ENCODE measurements at regions not wholly inside any gene's neighbourhood (a gene's known extent, or its start where the extent isn't known, plus 50 kb on each side); places are given as distances from the start of the nearest gene placed in this dataset.

- TF ChIP-seq RFX5 (IDR thresholded peaks at IDR 0.05; ENCODE audit: low read depth, low read length) (no peak), CEBPB (IDR thresholded peaks at IDR 0.05; ENCODE audit: low read depth, low read length) (no peak), POLR2A (IDR thresholded peaks at IDR 0.05; ENCODE audit: low read depth, low read length) (no peak), RAD21 (IDR thresholded peaks at IDR 0.05; ENCODE audit: low read length) (no peak), MXI1 (IDR thresholded peaks at IDR 0.05; ENCODE audit: borderline replicate concordance, low read depth, low read length) (no peak), BHLHE40 (IDR thresholded peaks at IDR 0.05; ENCODE audit: low read depth, low read length) (no peak), MAFK (IDR thresholded peaks at IDR 0.05; ENCODE audit: low read depth, low read length) (no peak), FOS (IDR thresholded peaks at IDR 0.05; ENCODE audit: low read depth, low read length) (no peak), USF2 (IDR thresholded peaks at IDR 0.05; ENCODE audit: low read depth, low read length) (no peak), NFE2L2 (IDR thresholded peaks at IDR 0.05; ENCODE audit: low read depth, low read length) (no peak), RCOR1 (IDR thresholded peaks at IDR 0.05; ENCODE audit: insufficient replicate concordance, low read length) (no peak), MAZ (IDR thresholded peaks at IDR 0.05; ENCODE audit: borderline replicate concordance, low read depth, low read length) (no peak)
- TF ChIP-seq, protein P1, sequence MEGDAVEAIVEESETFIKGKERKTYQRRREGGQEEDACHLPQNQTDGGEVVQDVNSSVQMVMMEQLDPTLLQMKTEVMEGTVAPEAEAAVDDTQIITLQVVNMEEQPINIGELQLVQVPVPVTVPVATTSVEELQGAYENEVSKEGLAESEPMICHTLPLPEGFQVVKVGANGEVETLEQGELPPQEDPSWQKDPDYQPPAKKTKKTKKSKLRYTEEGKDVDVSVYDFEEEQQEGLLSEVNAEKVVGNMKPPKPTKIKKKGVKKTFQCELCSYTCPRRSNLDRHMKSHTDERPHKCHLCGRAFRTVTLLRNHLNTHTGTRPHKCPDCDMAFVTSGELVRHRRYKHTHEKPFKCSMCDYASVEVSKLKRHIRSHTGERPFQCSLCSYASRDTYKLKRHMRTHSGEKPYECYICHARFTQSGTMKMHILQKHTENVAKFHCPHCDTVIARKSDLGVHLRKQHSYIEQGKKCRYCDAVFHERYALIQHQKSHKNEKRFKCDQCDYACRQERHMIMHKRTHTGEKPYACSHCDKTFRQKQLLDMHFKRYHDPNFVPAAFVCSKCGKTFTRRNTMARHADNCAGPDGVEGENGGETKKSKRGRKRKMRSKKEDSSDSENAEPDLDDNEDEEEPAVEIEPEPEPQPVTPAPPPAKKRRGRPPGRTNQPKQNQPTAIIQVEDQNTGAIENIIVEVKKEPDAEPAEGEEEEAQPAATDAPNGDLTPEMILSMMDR (conservative IDR thresholded peaks at IDR 0.05; ENCODE audit: low read depth, low read length) = no peak
These were observed 180.8 kb downstream of the MDFIC start for GRCh38 chr7:115102738-115103137.
